ENCODE measurements at regions not wholly inside any gene's neighbourhood (a gene's known extent, or its start where the extent isn't known, plus 50 kb on each side); places are given as distances from the start of the nearest gene placed in this dataset.

DNA sequence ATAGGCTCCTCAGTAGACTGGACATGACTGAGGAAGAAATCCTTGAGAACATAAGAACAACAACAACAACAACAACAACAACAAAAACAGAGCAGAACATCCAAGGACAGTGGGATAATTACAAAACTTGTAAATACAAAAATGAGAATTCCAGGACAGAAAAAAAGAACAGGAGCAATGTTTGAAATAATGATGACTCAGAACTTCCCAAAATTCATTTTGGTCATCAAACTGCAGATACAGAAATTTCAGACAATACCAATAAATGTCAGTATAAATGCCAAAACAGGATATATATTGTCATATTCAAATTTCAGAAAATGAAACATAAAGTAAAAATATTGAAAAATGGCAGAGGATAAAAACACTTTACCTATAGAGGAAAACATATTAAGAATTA lies 259.0 kb downstream of the TRIM36 start:
- ChIA-PET CTCF (no interaction called here), POLR2A (no interaction called here)
- Mint-ChIP-seq H3K27me3 (ENCODE audit: low read depth) (peaks cover 2% of the 10 kb centered on the region; the same call in 1 of the 2 replicates), H3K4me3 (no peak overlapping the region), H3K9me3 (peaks cover 56% of the 10 kb centered on the region), H3K27ac (no peak overlapping the region), H3K36me3 (peaks cover 18% of the 10 kb centered on the region), H3K4me1 (no peaks in the 10 kb centered on the region)
- DNase-seq (ENCODE audit: low spot score) (no peak), ATAC-seq (no peak)
- TF ChIP-seq TEAD4 (CRISPR knock-in tag; IDR thresholded peaks at IDR 0.05) (no peak), GRHL2 (CRISPR knock-in tag; IDR thresholded peaks at IDR 0.05; ENCODE audit: insufficient replicate concordance, severe bottlenecking) (no peak), SOX15 (CRISPR knock-in tag; IDR thresholded peaks at IDR 0.05) (no peak), NR2C2 (CRISPR knock-in tag; IDR thresholded peaks at IDR 0.05) (no peak), TP53 (CRISPR knock-in tag; IDR thresholded peaks at IDR 0.05) (no peak), PRRX2 (CRISPR knock-in tag; IDR thresholded peaks at IDR 0.05) (no peak), ZNF423 (CRISPR knock-in tag; IDR thresholded peaks at IDR 0.05) (no peak), ZNF396 (CRISPR knock-in tag; IDR thresholded peaks at IDR 0.05; ENCODE audit: borderline replicate concordance) (no peak), NFE2L1 (CRISPR knock-in tag; IDR thresholded peaks at IDR 0.05) (no peak)
- TF ChIP-seq, protein P1, sequence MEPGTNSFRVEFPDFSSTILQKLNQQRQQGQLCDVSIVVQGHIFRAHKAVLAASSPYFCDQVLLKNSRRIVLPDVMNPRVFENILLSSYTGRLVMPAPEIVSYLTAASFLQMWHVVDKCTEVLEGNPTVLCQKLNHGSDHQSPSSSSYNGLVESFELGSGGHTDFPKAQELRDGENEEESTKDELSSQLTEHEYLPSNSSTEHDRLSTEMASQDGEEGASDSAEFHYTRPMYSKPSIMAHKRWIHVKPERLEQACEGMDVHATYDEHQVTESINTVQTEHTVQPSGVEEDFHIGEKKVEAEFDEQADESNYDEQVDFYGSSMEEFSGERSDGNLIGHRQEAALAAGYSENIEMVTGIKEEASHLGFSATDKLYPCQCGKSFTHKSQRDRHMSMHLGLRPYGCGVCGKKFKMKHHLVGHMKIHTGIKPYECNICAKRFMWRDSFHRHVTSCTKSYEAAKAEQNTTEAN (CRISPR knock-in tag; IDR thresholded peaks at IDR 0.05), result no peak
- TF ChIP-seq, protein P2, sequence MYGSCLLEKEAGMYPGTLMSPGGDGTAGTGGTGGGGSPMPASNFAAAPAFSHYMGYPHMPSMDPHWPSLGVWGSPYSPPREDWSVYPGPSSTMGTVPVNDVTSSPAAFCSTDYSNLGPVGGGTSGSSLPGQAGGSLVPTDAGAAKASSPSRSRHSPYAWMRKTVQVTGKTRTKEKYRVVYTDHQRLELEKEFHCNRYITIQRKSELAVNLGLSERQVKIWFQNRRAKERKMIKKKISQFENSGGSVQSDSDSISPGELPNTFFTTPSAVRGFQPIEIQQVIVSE (CRISPR knock-in tag; IDR thresholded peaks at IDR 0.05; ENCODE audit: borderline replicate concordance), result no peak
- TF ChIP-seq, protein P3, sequence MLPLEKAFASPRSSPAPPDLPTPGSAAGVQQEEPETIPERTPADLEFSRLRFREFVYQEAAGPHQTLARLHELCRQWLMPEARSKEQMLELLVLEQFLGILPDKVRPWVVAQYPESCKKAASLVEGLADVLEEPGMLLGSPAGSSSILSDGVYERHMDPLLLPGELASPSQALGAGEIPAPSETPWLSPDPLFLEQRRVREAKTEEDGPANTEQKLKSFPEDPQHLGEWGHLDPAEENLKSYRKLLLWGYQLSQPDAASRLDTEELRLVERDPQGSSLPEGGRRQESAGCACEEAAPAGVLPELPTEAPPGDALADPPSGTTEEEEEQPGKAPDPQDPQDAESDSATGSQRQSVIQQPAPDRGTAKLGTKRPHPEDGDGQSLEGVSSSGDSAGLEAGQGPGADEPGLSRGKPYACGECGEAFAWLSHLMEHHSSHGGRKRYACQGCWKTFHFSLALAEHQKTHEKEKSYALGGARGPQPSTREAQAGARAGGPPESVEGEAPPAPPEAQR (CRISPR knock-in tag; IDR thresholded peaks at IDR 0.05), result no peak
- TF ChIP-seq, protein P4, sequence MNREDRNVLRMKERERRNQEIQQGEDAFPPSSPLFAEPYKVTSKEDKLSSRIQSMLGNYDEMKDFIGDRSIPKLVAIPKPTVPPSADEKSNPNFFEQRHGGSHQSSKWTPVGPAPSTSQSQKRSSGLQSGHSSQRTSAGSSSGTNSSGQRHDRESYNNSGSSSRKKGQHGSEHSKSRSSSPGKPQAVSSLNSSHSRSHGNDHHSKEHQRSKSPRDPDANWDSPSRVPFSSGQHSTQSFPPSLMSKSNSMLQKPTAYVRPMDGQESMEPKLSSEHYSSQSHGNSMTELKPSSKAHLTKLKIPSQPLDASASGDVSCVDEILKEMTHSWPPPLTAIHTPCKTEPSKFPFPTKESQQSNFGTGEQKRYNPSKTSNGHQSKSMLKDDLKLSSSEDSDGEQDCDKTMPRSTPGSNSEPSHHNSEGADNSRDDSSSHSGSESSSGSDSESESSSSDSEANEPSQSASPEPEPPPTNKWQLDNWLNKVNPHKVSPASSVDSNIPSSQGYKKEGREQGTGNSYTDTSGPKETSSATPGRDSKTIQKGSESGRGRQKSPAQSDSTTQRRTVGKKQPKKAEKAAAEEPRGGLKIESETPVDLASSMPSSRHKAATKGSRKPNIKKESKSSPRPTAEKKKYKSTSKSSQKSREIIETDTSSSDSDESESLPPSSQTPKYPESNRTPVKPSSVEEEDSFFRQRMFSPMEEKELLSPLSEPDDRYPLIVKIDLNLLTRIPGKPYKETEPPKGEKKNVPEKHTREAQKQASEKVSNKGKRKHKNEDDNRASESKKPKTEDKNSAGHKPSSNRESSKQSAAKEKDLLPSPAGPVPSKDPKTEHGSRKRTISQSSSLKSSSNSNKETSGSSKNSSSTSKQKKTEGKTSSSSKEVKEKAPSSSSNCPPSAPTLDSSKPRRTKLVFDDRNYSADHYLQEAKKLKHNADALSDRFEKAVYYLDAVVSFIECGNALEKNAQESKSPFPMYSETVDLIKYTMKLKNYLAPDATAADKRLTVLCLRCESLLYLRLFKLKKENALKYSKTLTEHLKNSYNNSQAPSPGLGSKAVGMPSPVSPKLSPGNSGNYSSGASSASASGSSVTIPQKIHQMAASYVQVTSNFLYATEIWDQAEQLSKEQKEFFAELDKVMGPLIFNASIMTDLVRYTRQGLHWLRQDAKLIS (CRISPR knock-in tag; IDR thresholded peaks at IDR 0.05; ENCODE audit: borderline replicate concordance), result no peak
- TF ChIP-seq, protein P5, sequence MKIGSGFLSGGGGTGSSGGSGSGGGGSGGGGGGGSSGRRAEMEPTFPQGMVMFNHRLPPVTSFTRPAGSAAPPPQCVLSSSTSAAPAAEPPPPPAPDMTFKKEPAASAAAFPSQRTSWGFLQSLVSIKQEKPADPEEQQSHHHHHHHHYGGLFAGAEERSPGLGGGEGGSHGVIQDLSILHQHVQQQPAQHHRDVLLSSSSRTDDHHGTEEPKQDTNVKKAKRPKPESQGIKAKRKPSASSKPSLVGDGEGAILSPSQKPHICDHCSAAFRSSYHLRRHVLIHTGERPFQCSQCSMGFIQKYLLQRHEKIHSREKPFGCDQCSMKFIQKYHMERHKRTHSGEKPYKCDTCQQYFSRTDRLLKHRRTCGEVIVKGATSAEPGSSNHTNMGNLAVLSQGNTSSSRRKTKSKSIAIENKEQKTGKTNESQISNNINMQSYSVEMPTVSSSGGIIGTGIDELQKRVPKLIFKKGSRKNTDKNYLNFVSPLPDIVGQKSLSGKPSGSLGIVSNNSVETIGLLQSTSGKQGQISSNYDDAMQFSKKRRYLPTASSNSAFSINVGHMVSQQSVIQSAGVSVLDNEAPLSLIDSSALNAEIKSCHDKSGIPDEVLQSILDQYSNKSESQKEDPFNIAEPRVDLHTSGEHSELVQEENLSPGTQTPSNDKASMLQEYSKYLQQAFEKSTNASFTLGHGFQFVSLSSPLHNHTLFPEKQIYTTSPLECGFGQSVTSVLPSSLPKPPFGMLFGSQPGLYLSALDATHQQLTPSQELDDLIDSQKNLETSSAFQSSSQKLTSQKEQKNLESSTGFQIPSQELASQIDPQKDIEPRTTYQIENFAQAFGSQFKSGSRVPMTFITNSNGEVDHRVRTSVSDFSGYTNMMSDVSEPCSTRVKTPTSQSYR (CRISPR knock-in tag; IDR thresholded peaks at IDR 0.05), result no peak

DNA sequence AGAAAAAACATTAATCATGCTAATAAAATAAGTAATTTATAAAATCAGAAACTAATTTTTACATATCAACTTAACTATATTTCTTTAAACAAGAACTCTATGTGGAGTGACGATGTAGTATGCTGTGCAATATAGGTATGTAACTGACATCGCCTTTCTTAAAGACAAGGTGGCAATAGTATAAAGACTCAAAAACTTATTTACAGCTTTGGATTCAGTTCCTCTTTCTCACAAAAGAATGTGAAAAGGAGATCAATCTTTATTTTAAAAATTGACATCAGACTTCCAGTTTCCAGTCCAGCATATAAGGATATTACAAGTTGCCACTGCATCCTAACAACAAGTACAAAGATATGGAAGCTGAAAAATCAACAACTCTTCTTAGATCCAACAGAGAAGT lies 260.3 kb downstream of the TRIM36 start:
- ChIA-PET CTCF (no interaction called here), POLR2A (no interaction called here)
- TF ChIP-seq, protein P6, sequence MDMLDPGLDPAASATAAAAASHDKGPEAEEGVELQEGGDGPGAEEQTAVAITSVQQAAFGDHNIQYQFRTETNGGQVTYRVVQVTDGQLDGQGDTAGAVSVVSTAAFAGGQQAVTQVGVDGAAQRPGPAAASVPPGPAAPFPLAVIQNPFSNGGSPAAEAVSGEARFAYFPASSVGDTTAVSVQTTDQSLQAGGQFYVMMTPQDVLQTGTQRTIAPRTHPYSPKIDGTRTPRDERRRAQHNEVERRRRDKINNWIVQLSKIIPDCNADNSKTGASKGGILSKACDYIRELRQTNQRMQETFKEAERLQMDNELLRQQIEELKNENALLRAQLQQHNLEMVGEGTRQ (CRISPR knock-in tag; IDR thresholded peaks at IDR 0.05), result no peak
- TF ChIP-seq IRF2 (CRISPR knock-in tag; IDR thresholded peaks at IDR 0.05; ENCODE audit: borderline replicate concordance, low read depth) (no peak), MYBL2 (CRISPR knock-in tag; IDR thresholded peaks at IDR 0.05) (no peak)
- H3K9me3 Mint-ChIP-seq, result peaks cover 59% of the 10 kb centered on the region
- H3K27me3 Mint-ChIP-seq (ENCODE audit: low read depth), result peaks cover 2% of the 10 kb centered on the region; the same call in 1 of the 2 replicates
- H3K4me3 Mint-ChIP-seq, result no peak overlapping the region
- DNase-seq (ENCODE audit: low spot score), result no peak
- no peak overlapping the region for H3K27ac Mint-ChIP-seq
- no peaks in the 10 kb centered on the region for H3K4me1 Mint-ChIP-seq
- H3K36me3 Mint-ChIP-seq, result peaks cover 28% of the 10 kb centered on the region
- no peak for ATAC-seq
